Stimulated activated CD8-positive, alpha-beta memory T cell treated with anti-CD3 and anti-CD28 coated beads, Interleukin-4, amount 100 ng/mL, for 24 hours (primary cell): ENCODE measurements at regions not wholly inside any gene's neighbourhood (a gene's known extent, or its start where the extent isn't known, plus 50 kb on each side); places are given as distances from the start of the nearest gene placed in this dataset.

Experiments used
- DNase-seq: peaks from one replicate; pipeline ENCODE4 v3.0.0-alpha.2; 2020; ENCODE audit warnings: low read depth

DNA sequence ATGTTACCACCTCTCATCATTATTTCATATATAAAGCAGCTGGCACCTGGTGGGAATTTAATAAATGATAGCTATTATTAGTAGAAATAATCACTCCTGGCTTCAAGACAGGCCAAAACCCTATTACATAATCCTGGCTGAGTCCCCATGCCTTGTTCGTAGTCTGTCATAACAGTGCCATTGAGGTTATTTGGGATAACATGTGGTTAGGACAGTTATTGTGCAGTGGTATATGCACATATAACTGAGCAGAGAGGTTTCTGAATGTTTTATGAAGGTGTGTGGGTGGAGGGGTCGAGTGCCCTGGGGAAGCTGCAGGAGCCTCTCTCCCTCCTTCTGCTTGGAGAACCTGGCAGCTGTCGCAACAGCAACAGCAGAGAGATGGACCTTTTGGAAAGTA is 162.4 kb upstream of the NABP1 start:
- DNase-seq = no peak

- no peak for DNase-seq
Measured at GRCh38 chr2:191516260-191516659, 161.7 kb upstream of the NABP1 start.

DNA sequence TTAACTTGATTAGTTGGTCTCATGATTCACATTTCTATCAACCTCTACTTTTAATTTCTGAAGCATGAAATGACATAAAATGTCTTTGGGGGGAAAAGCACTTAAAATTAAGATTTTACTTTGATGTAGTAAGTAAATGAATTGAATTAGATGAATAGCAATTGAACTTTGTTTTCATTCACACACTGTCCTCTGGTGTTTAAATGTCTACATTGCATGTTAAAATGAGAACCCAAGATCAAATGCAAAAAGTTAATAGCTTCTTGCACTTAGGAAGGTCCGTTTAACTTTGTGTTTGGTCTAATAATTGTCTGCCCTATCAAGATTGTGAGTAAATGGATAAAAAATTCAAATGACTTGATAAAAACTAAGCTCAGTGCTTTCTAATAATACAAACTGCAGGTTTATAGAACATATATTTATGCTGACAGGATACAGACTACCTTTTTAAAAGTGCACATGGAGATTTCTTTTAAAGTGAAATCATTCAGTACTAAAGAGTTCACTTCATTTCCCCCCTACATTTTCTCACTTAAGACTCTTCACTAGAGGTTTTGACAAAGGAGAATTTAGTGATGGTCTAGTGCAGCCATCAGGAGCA is 156.2 kb upstream of the NABP1 start:
- DNase-seq = no peak

DNA sequence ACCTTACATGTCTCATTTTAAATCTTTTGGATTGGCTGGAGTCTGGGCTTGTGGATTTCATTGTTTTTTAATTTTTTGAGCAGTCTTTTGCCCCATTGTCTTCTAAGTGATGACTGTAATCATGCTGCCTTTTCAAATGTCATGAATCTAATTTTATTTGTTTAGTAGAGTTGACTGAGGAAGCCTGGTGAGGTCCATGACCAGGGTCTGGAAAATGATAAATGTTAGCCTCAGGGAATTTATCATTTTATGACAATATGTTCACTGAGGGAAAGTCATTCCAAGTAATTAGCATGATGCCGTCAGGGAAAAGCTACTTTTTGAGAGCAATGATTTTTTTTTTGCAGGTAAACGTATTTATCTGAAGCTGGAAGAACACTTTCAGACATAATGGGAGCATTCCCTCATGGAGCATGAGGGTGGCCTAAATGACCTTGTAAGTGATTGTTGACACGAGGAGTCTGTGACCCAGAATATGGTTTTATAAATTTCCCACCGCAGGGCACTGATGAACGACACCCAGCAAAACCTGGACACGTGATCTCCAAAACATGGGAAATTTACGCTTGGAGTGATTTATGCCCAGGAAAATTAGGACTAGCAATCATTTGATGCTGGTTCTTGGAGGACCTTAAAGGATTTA is 155.3 kb upstream of the NABP1 start:
- DNase-seq = no peak

GRCh38 chr2:191526091-191526490 is 151.8 kb upstream of the NABP1 start:
- no peak for DNase-seq

GRCh38 chr2:191526536-191526935 is 151.4 kb upstream of the NABP1 start:
- DNase-seq = no peak

GRCh38 chr2:191526953-191527556 is 150.9 kb upstream of the NABP1 start:
- no peak for DNase-seq

GRCh38 chr2:191530618-191531017 is 147.3 kb upstream of the NABP1 start:
- DNase-seq = no peak

DNA sequence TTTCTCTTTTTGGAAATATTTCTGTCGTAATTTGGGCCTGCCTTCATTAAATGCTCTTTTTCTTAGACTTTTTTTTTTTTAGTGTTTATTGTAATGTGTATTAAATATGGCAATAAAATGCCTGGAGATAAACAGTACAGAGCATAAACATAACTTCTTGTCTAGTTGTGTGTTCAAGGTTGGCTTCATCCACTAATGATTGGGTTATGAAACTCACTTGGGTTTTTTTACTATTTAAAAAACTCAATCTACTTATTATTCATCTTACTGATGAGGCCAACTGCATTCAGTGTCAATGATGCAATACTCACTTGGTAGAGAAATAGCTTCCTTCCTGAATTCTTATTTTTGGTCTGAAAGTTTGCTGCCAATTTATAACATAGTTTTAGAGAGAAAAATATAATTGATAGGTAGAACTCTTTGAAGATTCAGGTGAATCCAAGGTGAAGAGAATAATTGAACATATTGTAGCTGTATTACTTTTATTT is 144.2 kb upstream of the NABP1 start:
- DNase-seq = no peak

GRCh38 chr2:191537921-191538320 is 140.0 kb upstream of the NABP1 start:
- no peak for DNase-seq

DNA sequence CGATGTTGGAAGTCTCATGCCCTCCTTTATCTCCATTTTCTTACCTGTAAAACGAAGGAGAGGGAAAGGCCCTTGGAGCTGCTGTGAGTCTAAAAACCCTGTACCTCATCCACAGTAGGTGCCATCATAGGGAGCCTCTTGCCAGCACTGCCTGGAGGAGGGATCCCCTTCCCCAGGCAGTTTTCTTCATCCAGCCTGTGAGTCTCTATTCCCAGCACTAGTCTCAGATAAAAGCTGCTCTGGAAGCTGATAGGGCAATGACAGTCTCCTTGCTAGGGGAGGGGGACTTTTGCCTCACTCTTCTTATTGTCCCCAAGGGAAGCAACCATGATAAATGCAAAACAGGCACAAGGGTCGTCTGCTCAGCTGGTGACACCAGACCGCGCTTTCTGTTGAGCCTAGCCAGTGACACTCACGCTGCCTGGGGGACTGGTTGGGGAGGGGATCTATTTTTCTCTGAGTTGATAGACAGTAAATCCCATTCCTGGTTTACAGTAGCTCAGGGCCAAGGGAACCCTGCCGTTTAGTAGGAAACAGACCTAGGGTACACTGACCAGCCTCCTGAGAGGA is 139.5 kb upstream of the NABP1 start:
- DNase-seq = no peak

- peak; percentile 2 for DNase-seq
Measured at GRCh38 chr2:191539068-191539467, 138.9 kb upstream of the NABP1 start.

GRCh38 chr2:191540681-191541080 is 137.3 kb upstream of the NABP1 start:
- no peak for DNase-seq

- DNase-seq = no peak
Measured at GRCh38 chr2:191543708-191544107, 134.2 kb upstream of the NABP1 start.

DNA sequence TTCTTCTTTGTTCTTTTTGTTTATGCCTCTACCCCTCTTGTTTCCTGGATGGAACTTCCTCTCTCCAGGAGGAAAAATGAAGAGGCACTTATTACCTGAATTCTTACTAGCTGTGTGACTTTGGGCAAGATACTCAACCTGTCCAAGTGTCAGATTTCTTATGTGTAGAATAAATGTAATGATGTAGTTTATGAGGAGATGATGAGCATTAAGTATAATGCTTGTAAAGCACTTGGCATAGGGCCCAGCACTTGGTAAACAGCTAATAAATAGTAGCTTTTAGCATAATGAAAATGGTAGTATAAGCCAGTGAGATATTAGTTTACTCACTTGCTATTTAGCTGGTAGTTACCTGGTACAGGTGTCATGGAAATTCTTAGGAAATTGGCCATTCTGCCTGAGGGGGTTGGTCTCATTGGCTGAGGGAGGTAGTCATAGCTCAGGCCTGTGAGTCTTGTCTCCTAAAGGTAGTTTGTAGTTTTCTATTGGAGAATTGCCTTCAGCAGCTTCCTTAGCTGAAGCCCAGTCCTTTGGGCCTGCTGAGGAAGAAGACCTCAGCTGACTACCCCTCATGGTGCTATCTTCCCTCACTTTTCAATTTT is 133.4 kb upstream of the NABP1 start:
- no peak for DNase-seq

DNA sequence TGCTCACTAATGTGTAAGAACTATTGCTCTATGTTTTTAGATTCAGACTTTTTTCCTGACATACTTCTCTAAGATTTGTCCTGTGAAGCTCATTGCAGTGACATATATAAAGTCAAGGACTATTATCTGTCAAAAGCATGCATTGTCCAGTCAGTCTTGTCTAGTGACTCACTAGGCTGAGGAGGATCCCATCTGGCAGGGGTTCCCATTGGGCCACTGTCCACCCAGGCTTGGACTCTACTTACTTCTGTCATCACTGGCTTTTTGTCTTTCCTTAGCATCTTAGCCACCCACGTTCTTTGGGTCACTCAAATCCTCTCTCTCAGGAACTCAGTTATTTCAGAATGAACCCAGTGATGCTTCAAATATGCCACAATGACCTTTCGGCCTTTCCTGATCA is 132.6 kb upstream of the NABP1 start:
- DNase-seq = no peak

DNA sequence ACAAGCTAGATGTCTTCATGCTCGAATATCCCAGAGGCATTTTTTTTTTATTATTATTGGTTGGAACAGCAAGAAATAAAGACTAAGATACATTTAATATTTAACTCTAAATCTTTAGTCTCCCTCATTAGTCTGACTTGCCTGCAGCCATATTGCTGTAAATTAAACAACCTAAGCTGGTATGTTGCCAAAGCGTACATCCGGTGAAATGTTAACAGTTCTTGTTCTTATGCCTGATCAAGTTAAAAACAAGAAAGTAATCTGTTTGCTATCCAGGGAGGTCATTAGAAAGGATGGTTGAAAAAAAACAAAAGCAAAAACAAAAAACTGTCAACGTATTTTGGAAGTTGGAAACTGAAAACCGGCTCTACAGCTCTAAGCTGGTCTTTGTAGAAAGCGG is 125.9 kb upstream of the NABP1 start:
- DNase-seq = no peak

DNA sequence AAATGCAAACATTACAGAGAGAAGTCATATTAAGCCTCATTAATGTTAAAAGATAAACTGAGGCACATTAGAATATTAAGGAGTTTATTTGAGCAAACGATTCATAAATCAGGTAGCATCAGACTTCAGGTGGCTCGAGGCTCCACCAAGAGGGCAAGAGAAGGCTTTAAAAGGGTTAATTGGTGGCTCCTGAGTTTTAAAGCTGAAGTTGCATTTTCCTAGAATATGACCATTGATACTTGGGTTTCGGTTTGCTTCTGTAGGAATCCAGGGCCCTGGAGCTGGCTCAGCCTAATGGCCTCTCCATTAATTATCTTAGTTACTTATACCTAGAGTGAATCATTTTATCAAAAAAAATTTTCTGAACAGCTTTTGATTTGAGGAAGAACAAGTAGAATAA is 123.7 kb upstream of the NABP1 start:
- DNase-seq = no peak

DNA sequence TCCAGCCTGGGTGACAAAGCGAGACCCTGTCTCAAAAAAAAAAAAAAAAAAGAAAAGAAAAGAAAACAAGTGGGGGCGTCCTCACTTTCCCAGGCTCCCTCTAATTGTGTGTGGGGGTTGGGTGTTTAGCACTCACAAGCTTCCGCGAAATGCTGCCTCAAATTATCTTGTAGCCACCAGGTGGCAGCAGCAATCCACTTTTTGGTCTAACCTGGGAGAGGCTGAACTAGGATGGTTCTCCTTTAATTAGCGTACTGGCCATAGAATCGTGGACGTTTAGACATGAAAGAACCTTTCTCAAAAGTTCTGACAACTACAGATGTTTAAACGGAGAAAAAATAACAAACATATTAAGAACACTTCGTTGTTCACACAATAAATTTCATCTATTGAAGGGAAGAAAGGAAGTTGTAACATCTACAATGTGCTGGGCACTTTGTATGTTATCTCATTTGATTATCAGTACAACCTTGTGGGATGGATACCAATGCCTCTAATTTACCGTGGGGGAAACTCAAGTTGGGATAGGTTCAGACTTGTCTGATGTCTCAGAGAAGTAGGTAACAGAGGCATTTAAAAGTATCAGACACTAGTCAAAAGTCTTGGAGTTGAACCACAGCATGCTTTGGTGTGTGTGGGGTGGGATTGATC is 122.7 kb upstream of the NABP1 start:
- peak; percentile 66 for DNase-seq

- DNase-seq = no peak
Measured at GRCh38 chr2:191556463-191556862, 121.5 kb upstream of the NABP1 start.

GRCh38 chr2:191557841-191558240 is 120.1 kb upstream of the NABP1 start:
- DNase-seq = no peak

- no peak for DNase-seq
Measured at GRCh38 chr2:191559569-191559968, 118.4 kb upstream of the NABP1 start.
